HG02970 (cell line): ENCODE measurements at regions not wholly inside any gene's neighbourhood (a gene's known extent, or its start where the extent isn't known, plus 50 kb on each side); places are given as distances from the start of the nearest gene placed in this dataset.
"Not testable (repeated sequence)": the region's sequence is repeated elsewhere in the genome, so short reads cannot be mapped to it uniquely, and the experiment has no call there.

Experiments
- ATAC-seq: cut with Tn5 transposase; IDR thresholded peaks from one replicate; pipeline ENCODE4 v1.9.1; 2021; ENCODE audit warnings: mild to moderate bottlenecking, moderate library complexity, moderate number of reproducible peaks; ENCODE audit not compliant: unreplicated experiment, low FRiP score

- ATAC-seq, result no peak
These were observed 520.6 kb downstream of the MFSD1 start for GRCh38 chr3:159322322-159322939.

GRCh38 chr3:159323848-159324247 is 522.0 kb downstream of the MFSD1 start:
- ATAC-seq, result no peak

GRCh38 chr3:159326998-159327397 is 525.1 kb downstream of the MFSD1 start:
- ATAC-seq, result no peak

- no peak for ATAC-seq
These were observed 530.8 kb downstream of the MFSD1 start for GRCh38 chr3:159332535-159333099.

GRCh38 chr3:159339131-159339530 is 537.3 kb downstream of the MFSD1 start:
- ATAC-seq, result no peak

- ATAC-seq, result no peak
These were observed 539.1 kb downstream of the MFSD1 start for GRCh38 chr3:159340877-159341500.

GRCh38 chr3:159346271-159346903 is 544.5 kb downstream of the MFSD1 start:
- ATAC-seq, result no peak

- ATAC-seq, result no peak
These were observed 546.6 kb downstream of the MFSD1 start for GRCh38 chr3:159348431-159348830.

GRCh38 chr3:159356606-159357005 is 554.8 kb downstream of the MFSD1 start:
- ATAC-seq, result no peak

GRCh38 chr3:159364511-159364910 is 562.7 kb downstream of the MFSD1 start:
- no peak for ATAC-seq

- ATAC-seq, result no peak
These were observed 564.6 kb downstream of the MFSD1 start for GRCh38 chr3:159366476-159366875.

- no peak for ATAC-seq
These were observed 570.1 kb downstream of the MFSD1 start for GRCh38 chr3:159371961-159372360.

GRCh38 chr3:159378396-159379194 is 576.7 kb downstream of the MFSD1 start:
- ATAC-seq, result no peak

- ATAC-seq, result no peak
These were observed 579.0 kb downstream of the MFSD1 start for GRCh38 chr3:159380891-159381290.

GRCh38 chr3:159390656-159391212 is 588.9 kb downstream of the MFSD1 start:
- ATAC-seq, result no peak

GRCh38 chr3:159397683-159398082 is 591.0 kb upstream of the IL12A start:
- ATAC-seq, result not testable (repeated sequence)

- ATAC-seq, result no peak
These were observed 587.6 kb upstream of the IL12A start for GRCh38 chr3:159401069-159401468.

- not testable (repeated sequence) for ATAC-seq
These were observed 578.9 kb upstream of the IL12A start for GRCh38 chr3:159409711-159410110.

- no peak for ATAC-seq
These were observed 575.3 kb upstream of the IL12A start for GRCh38 chr3:159413319-159413718.

- no peak for ATAC-seq
These were observed 571.8 kb upstream of the IL12A start for GRCh38 chr3:159416856-159417255.
